Upper lobe of left lung (tissue), 4 donors: ENCODE measurements at regions not wholly inside any gene's neighbourhood (a gene's known extent, or its start where the extent isn't known, plus 50 kb on each side); places are given as distances from the start of the nearest gene placed in this dataset.

ENCODE experiments used
- EP300 ChIP-seq, 4 donors: sonication (generic); formaldehyde crosslinking; IDR thresholded peaks; one replicate each; pipeline ENCODE4 v1.5.1; 2017; ENCODE audit warnings: antibody characterized with exemption in 4 of 4, control low read depth in 2 of 4
- TF ChIP-seq, protein P1 (sequence below), 6 experiments: fragments of 450-650 bp in 4 of 6; fragments of 200-600 bp in 2 of 6; sonication (generic) in 2 of 6; IDR thresholded peaks; one replicate each; pipeline ENCODE4 v1.5.1; 2016 to 2019; ENCODE audit warnings: antibody characterized with exemption in 6 of 6

DNA sequence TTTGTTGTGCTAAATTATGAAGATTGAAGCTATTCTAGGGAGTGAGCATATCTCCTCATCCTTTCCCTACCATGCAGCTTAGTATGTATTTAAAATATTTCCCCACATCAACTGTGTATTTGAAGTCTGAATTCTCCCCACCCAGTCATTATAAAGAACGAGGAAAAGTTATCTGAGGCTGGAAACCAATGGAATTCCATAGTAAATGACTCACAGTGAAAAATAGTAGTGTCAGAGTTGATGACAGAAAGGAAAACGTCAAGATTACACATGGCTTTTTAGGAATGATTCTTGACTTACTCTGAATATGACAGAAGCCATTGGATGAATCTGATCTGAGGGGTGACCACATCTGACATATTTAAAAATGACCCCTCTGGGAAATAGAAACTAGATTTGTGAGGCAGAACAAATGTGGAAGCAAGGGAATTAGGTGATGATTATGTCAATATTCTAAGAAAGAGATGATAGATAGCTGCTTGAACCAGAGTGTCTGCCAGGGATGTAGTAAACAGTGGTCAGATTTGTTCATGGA lies 1768.9 kb upstream of the CDH9 start:
- TF ChIP-seq, protein P1, sequence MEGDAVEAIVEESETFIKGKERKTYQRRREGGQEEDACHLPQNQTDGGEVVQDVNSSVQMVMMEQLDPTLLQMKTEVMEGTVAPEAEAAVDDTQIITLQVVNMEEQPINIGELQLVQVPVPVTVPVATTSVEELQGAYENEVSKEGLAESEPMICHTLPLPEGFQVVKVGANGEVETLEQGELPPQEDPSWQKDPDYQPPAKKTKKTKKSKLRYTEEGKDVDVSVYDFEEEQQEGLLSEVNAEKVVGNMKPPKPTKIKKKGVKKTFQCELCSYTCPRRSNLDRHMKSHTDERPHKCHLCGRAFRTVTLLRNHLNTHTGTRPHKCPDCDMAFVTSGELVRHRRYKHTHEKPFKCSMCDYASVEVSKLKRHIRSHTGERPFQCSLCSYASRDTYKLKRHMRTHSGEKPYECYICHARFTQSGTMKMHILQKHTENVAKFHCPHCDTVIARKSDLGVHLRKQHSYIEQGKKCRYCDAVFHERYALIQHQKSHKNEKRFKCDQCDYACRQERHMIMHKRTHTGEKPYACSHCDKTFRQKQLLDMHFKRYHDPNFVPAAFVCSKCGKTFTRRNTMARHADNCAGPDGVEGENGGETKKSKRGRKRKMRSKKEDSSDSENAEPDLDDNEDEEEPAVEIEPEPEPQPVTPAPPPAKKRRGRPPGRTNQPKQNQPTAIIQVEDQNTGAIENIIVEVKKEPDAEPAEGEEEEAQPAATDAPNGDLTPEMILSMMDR (IDR thresholded peaks at IDR 0.05): no peak
- no peak for TF ChIP-seq EP300 (IDR thresholded peaks at IDR 0.05)
